GM21447 (cell line): ENCODE measurements at regions not wholly inside any gene's neighbourhood (a gene's known extent, or its start where the extent isn't known, plus 50 kb on each side); places are given as distances from the start of the nearest gene placed in this dataset.
"Not testable (repeated sequence)": the region's sequence is repeated elsewhere in the genome, so short reads cannot be mapped to it uniquely, and the experiment has no call there.

Experiments
- ATAC-seq: cut with Tn5 transposase; IDR thresholded peaks from one replicate; pipeline ENCODE4 v1.9.1; 2021; ENCODE audit not compliant: unreplicated experiment

DNA sequence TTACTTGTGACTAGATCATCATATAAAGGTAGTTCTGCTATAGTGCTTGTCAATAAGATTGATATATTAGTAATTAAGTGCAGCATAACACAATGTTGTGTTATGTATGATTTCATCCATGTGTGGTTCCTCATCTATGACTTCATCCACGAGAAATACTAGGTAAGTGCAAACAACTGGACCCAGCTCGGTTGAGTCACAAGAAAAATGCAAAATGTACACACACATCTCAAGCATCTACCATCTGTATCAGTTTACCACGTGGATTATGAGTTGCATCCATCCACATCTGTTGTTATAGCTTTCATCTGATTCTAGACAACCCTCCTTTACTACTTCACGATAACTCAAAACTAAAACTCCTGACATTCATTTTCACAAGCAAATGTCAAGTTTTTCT lies 517.0 kb upstream of the CITED2 start:
- ATAC-seq, result no peak

DNA sequence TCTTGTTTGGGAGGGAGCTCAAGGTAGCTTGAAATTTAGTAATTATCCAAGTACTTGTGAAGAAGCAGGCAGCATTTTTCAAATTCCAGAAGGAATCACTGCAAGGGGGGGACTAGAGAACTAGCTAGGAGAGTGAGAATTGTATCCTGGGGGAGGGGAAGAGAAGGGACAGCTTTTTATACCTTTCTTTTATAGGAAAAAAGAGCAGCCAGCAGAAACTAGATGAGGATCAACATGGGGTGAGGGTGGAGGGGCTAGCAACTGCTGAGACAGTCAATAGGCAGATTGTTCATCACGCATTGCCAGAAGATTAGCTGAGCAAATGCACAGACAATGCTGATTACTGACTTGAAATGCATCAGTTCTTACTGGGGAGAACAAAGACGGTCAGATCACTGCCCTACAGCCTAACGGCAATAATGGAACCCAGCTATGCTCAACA lies 514.3 kb upstream of the CITED2 start:
- ATAC-seq, result no peak

DNA sequence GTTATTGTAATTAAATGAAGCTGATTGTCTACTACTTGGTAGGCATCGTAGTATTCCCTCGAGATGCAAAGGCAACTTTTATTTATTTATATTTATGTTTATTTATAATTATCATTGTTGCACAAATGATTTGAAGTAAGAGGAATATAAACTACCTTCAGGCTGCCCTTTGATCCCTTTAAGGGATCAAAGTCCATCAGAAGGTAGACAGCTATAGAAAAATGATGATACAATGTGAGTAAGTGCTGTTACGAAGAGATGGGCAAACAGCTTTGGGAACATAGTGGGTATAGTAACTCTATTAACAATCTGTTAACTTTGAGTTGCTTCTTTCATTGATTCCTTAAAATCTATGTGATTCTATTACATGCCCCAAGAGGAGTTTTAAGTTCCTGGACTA lies 512.8 kb upstream of the CITED2 start:
- ATAC-seq, result no peak

DNA sequence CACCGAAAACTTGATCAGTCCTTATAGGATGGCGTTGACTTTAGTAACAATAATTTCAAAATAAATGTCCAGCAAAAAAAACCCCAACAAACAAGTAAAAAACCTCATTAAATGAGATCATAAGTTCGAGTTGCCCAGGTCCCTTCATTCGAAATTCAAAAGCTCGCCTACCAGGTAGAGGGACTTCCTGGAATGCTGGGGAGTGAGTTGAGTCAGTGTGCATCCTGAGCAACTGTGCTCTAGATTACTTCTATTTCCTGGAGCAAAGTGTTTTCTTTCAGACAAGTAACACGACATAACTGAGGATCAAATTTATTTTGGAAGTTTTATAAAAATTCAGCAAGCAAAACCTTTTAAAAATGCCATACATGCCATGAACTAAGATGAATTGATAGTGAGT lies 511.9 kb upstream of the CITED2 start:
- no peak for ATAC-seq

DNA sequence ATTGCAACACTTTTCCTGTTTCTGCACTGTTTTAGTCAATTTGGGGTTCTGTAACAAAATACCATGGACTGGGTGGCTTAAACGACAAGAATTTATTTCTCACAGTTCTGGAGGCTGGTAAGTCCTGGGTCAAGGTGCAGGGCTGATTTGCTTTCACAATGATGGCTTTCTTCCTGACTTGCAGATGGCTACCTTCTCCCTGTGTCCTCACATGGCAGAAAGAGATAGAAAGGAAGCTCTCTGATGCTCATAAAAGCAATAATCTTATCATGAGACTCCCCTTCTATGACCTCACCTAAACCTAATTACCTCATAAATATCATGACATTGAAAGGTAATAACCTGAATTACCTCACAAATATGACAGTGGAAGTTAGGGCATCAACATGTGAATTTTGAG lies 511.5 kb upstream of the CITED2 start:
- no peak for ATAC-seq

DNA sequence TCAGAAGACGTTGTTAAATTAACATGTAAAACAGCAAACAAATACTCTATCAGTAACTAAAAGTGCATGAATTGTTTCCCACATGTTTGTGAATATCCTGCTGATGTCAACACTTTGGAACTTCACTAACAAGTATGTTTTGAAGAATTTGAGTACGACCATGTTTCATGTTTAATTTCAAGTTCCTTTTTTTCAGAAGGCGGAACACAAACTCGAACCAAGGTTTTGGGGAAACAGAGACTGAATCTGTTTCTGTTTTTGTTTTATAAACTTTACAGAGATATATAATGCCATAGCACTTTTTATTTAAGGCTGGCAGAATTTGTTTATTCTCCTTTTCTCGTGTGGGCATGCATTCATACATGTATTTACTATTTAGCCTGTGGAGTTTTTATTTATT lies 509.3 kb upstream of the CITED2 start:
- ATAC-seq, result no peak

DNA sequence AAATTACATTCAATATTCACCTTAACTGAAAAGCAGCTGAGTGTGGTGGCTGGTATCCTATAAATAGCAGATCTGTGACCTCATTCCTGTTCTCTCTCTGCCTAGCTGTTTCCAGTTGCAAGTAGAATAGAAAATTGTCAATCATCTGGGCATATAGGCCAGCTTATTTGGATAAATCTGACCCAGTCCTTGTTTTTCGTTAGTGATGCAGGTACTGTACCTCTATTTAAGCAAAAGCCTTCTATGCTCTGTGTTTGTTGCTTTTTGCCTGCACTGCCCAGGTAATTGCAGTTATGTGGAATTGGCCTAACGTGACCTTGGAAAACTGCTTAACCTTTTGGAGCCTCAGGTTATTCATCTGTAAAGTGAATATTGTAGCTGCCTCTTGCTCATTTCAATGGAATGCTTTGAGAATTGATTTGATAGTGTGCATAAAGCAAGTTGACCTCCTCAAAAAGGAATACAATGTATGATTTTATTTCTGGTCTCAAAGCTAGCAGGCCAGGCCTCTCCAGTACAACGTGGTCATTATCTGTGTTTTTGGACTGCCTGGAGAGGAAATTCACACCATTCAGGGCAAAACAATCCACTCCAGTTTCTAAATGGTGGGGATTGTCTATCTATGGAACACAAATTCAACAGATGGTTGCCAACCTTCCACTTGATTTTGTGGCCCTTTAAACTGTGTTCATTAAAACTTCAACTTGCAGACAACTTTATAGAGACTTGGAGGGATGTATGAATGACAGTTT lies 508.7 kb upstream of the CITED2 start:
- ATAC-seq, result no peak

DNA sequence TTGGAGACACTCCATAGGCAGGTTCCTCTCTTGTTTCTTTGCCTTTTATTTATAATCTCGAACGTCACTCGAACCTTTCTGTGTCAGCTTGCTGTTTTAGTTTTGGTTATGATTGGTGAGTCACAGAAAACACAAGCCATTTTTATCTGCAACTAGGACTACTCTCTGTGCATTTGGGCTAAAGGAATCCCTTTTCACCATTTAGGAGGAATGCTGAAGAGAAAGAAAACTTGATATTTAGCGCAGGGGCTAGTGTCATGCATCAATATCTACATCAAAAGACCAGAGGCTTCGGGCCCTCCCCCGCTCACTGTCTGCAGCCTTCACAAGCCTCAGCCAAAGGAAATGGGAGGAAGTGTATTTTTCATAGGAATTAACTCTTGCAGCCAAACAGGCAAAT lies 507.8 kb upstream of the CITED2 start:
- peak; percentile 34 for ATAC-seq

DNA sequence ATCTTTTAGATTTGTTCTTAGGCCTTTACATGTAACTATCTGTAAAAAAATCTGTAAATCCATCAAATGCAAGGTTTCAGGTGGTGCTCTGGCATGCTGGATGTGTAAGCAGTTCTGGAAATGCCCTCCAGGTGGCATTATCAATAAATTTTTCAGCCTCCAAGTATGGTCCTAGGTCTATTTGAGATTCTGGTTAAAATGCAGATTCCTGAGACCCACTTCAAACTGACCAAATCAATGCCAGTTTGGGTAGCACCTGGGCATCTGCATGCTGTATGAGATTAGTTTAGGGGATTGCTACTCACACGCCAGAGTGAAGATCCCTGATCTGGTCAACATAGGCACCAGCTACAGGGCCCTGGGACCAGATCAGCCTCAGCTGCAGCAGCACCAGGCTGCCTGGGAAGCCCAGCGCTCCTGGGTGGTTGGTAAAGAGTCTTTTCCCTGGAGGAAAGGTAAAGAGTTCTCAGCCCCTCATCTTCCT lies 507.3 kb upstream of the CITED2 start:
- ATAC-seq, result peak; percentile 80

DNA sequence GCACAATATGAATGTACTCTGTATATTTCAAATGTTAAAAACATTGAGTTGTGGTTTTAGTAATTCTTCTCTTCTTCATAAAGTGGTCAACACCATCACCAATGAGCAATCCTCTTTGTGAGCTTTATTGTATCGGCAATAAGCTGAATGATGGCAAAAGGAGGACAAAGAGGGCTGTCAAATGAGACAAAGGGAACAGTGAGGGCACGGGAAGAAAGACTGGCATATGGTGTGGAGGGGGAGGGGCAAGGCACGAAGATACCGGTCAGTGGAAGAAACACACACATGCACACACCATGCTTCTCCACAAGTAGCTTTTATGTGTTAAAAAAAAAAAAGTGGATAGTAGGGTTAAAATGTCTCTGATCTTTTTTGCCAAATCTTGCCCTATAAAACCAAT lies 506.8 kb upstream of the CITED2 start:
- no peak for ATAC-seq

DNA sequence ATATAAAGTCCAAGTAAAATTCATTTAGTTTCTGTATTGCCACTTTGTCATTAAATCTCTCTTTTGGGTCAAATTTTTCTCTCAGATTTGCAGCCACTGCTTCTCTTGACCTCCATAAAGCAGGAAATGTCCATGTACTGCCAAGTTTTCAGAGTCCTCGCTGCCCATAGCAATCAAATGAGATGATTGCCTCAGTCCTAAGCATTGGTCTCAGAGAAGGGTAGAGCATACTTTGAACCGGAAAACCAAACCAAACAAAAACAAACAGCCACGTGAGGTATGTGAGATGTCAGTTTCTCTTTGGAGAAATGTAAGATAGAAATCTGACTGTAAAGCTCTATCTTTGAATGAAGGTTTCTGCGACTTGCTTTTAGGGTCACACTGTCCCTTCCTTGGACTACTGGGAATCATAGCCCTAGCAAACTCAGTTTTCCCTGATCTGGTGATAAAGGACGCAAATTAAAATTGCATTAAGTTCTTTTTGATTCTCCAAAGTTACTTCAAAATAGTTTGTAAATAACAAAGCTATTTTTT lies 505.4 kb upstream of the CITED2 start:
- ATAC-seq, result no peak

DNA sequence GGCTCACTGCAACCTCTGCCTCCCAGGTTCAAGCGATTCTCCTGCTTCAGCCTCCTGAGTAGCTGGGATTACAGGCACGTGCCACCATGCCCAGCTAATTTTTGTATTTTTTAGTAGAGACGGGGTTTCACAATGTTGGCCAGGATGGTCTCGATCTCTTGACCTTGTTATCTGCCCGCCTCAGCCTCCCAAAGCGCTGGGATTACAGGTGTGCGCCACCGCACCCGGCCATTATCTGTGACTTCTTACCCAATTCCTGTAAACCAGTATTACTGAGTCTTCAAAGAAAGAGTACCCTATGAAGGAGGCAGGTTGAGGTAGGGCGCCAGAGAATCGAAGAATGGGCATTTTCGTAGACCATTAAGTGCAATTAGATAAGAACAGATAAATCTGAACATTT lies 504.8 kb upstream of the CITED2 start:
- ATAC-seq, result not testable (repeated sequence)

DNA sequence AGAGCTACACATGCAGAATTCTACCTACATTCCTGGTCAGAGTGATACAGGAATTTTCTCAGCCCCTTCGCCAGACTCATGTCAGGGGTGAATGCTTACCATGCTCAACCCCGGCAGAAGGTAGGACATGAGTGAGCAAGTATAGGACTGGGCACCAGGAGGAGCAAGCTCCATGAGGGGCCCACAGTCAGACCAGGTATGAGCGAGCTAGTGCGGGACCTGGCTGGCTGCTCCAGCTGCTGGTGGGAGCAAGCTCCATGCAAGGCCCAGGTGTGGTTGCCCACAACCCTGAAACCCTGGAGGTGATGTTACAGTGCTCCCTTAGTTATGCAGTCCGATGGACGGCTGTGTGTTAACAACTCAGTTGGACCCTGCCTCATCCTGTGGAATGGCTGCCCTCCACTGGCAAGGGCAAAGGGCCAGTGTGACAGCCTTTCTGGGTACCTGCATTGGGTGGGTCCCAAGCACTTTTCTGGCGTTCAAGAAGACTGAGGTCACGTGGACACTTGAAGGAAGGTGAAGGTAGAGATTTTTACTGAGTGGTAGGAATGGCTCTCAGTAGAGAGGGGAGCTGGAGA lies 503.5 kb upstream of the CITED2 start:
- ATAC-seq, result no peak

DNA sequence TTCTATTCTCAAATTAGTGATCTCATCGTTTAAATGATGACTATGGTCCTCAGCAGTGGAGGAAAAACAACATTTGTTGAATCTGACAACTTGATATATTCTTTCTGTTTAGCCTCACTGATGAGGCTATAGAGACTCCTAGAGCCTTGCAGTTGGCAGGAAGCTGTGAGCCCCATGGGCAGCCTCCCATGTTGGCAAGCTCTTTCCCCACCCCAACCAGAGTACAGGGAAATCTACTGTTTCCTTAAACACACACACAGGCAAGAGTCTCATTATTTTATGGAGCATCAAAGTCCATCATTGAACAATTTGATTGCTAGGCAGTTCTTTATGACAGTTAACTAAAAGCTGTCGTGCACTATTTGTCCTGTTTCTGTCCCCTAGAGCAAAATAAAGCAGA lies 498.2 kb upstream of the CITED2 start:
- no peak for ATAC-seq

DNA sequence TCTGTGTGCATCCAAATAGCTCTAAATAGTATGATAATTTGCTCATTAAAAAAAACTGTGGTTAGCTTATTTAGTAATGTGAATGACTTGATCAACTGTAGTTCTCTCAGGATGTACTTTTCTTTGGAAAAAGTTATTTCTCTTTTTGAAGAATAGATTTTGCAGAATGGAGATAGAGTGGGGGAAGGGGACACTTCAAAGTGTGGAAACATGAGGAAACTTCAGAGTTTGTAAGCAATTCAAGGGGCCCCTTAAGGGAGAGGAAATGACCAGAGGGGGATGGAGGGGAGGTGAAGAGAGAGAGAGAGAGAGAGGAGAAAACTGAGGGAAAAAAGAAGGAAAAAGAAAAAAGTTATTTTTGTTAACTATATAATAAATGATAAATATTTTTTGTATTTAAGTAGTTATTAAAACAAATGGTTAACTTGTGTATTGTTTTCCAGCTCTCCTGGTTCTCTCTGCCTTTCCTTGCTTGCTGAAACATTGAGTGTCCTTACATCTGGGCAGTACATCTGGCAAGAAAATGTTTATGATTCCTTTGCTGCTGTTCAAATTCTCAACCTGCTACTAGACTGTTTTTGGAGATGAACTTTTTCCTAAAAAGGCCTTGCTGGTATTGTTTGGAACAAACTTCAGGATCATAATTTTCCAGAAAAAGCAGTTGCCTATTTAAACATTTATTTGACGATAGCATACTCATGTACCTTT lies 497.5 kb upstream of the CITED2 start:
- no peak for ATAC-seq

DNA sequence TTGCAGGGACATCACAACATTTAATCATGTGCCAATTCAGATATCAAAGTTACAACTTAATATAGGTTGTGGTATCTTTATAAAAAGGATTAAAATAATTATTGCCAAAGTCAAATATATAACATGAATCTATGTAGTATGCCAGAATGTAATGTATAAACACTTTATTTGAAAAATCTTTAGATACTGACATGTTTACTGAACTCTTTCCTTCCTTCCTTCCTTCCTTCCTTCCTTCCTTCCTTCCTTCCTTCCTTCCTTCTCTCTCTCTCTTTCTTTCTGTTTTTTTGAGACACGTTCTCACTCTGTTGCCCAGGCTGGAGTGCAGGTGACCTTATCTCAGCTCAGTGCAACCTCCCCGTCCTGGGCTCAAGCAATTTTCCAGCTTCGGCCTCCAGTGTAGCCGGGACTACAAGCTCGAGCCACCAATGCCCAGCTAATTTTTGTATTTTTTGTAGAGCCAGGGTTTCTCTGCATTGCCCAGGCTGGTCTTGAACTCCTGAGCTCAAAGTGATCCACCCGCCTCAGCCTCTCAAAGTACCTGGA lies 496.8 kb upstream of the CITED2 start:
- ATAC-seq, result no peak

DNA sequence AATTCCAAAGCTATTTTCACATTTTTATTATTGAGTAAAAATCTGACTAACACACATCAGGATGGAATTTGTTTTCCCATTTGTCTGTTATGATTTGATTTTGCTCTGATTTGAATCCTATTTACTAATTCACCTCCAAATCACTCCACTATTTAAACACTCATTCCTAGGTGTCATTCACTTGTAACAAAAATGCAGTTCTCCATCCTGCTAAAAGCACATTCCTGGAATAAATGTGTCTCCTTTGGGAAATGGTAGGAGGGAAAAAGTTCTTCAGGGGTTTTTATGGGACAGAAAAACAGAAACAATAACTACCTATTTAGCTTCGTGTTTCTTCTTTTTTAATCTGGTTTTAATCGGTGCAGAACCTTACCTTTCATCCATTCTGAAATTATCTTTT lies 494.1 kb upstream of the CITED2 start:
- ATAC-seq, result no peak

DNA sequence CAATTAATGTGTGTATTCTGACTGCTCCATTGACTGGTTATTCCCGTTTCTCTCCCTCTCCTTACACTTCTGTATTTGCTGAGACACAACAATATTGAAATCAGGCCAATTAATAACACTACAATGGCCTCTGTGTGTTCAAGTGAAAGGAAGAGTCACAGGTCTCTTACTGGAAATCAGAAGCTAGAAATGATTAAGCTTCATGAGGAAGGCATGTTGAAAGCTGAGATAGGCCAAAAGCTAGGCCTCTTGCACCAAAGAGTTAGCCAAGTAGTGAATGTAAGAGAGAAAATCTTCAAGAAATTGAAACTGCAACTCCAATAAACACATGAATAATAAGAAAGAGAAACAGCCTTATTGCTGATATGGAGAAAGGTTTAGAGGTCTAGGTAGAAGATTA lies 489.5 kb upstream of the CITED2 start:
- no peak for ATAC-seq

DNA sequence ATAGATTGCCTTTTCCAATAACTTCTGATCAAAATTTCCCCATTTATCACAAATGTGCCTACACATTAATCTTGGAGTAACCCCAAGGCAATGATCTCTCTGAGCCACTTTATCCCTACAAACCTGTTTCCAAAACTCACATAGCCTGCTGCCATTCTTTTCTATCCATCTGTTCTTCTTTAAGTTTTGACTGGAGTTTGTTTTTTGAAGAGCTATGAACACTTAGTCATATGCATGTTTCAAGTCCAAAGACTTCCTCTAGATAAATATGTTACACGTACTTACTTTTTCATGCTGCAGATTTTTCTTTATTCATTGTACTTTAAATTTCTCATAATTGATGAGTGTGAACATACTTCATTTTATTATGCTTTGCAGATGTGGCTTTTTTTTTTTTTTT lies 488.9 kb upstream of the CITED2 start:
- ATAC-seq, result no peak

DNA sequence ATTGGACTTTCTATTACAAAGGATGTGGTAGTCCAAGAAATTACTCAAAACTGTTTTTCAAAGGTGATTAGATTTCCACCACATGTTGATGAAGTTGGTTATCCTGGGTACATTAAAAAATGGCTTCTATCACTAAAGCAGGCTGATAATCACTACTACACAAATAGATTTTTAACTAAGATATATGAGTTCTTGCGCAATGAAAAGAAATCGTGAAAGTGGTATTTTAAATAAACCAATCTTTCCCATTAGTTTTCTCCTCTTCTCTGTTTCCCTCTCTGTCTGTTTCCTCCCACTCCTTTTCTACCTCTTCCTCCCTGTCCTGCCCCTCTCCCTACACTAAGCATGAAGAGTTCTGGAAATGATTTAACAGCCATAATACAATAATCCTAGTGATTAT lies 487.9 kb upstream of the CITED2 start:
- ATAC-seq, result no peak

DNA sequence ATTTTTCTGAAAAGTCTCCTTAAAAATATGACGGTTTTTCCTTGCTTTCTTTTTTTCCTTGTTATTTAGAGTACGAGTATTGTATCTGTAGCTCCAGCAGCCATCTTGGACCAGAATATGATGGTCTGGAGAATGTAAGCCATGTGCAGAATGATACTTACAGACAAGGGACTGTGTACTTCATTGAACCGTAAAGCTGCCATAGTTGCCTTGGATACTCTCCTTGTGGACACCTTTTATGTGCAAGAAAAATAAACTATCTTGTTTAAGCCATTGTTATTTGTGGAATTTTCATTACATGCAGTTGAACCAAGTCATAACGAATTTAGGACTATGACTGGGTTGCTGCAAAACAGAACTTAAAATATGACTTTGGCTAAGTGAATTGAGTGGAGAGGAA lies 485.8 kb upstream of the CITED2 start:
- ATAC-seq, result no peak

DNA sequence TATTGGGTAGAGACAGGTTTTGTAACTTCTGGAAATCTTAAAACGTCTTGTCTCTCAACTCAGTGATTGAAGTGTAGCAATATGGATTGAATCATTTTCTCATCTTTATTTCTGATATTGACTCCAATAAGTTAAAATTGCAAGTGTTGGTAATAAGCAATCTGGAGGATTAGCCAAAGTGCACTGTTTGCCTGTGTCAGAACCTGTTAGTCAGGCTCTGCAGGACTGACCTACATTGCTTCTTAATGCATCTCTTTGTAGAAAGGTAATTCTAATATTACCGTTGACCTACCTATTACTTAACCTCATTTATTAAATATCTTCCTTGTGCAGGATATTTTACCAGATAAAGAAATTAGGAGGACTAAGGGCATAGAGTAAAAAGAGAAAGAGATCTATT lies 484.0 kb upstream of the CITED2 start:
- ATAC-seq, result no peak
